ENCODE measurements at regions not wholly inside any gene's neighbourhood (a gene's known extent, or its start where the extent isn't known, plus 50 kb on each side); places are given as distances from the start of the nearest gene placed in this dataset.
"Not testable (repeated sequence)": the region's sequence is repeated elsewhere in the genome, so short reads cannot be mapped to it uniquely, and the experiment has no call there.

DNA sequence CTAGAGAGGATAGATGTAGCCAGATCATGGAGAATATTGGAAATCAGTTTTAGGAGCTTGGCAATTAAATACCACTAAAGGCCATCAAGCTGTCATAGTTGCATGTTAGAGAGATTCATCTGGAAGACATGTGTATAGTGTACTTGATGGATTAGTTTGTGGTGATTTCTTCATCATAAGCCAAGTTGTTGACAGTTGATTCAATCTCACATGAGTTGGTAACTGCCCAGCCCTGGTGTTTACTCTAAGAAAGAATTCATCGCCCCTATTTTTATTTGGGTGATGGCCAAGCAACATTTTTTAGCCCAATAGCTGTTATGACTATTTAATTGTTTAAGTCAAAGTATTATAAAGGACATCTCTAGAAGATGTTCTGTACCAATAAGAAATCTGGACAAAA is 737.6 kb downstream of the PLA2G4A start:
- DNase-seq, result no peak

GRCh38 chr1:187568067-187568466 is 739.3 kb downstream of the PLA2G4A start:
- no peak for DNase-seq

GRCh38 chr1:187570166-187570565 is 741.4 kb downstream of the PLA2G4A start:
- DNase-seq, result no peak

GRCh38 chr1:187577610-187578009 is 748.9 kb downstream of the PLA2G4A start:
- no peak for DNase-seq

DNA sequence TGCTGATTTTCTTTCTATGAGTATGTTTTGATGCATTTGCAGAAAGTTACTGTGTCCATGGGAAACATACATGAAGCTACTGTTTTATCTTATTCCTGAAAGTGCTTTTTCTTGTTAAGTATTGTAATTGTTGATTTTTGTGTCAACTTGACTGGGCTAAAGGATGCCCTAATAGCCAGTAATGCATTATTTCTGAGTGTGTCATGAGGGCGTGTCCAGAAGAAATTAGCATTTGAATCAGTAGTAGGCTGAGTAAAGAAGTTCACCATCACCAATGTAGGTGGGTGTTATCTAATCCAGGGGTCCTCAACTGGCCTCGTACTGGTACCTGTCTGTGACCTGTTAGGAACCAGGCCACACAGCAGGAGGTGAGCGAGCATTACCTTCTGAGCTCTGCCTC is 760.2 kb downstream of the PLA2G4A start:
- DNase-seq, result no peak

- DNase-seq, result no peak
Measured at GRCh38 chr1:187605736-187606135, 777.0 kb downstream of the PLA2G4A start.

GRCh38 chr1:187615853-187616735 is 787.3 kb downstream of the PLA2G4A start:
- DNase-seq, result not testable (repeated sequence)

- DNase-seq, result not testable (repeated sequence)
Measured at GRCh38 chr1:187616830-187617229, 788.1 kb downstream of the PLA2G4A start.

- DNase-seq, result no peak
Measured at GRCh38 chr1:187617776-187618175, 789.0 kb downstream of the PLA2G4A start.

DNA sequence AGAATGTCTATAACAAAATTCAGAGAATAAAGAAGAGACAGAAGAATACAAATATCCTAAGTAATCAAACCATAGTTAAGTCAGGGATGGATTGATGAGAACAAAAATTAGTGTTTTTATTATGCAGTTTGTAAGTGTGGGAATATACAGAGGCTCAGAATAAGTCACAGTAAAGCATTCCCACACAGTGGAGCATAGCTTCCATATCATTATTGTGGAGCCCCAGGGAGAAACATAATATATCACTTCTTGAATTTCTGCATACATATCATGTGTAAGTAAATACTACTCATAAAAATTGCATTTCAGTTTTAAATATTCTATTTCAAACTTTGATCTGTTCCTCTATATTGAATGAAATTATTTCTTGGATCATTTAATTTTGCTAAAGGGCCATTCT is 790.4 kb downstream of the PLA2G4A start:
- no peak for DNase-seq

DNA sequence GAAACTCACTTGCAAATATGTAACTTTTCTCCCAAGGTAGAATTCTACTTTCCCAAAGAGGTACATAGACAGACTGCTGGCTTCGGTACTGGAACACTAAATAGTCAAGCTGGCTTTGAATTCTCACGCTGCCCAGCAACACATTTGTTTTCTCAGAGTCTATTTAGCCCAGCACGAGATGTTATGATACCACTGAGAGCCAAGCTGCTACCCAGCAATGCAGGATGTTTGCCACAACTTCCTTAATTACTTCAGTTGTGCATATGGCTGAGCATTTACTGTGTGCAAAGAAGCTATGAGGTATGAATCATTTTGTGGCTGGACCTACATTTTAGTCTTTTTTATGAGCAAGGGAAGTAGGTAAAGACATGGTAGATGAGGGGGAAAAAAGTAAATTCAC is 793.2 kb downstream of the PLA2G4A start:
- peak; percentile 94 for DNase-seq

DNA sequence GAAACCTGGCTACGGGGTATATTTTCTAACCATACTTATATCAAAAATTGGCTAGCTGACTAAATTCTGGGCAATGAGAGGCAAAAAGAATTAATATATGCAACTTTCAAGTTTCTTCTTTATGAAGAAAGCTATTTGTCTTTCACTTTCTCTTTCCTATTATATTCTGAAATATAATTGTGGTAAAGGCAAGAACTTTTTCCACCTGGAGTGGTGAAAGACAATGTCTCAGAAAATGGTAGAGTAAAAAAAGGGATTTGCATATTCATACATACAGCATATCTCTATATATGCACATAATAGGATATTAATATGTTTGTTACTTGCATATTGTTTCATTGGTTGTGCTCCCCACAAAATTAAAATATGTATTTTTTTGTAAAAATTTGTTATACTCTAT is 793.8 kb downstream of the PLA2G4A start:
- DNase-seq, result no peak

DNA sequence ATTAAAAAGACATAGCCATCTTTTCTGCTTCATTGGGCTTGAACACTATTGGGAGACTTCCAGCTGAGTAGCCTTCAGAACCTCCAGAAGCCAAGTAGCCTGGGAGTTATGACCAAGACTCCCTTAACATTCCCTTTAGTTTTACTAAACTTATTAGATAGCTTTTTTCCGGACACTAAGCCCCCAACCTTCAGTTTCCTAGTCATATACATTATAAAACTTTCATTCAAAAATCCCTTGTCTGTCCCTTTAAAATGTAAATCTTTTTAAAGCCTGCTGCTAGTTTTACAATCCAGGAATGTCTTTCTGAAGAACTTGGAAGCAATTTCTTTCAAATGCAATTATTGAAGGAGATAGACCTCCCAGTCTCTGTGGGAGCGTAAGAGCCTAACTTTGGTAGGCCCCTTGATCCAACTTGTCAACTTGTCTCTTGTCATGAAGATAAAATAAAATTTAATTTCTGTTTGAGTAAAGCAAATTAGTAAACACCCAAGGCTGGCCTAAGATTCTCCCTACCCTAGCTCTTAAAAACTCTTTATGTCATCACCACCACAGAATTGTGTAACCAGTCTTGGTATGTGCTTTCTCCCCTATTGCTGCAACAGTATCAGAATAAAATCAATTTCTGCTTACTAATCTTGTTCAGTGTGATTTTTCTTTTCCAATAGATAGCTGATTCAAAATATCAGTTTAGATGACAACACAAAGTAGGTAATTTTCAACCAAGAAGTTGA is 796.2 kb downstream of the PLA2G4A start:
- peak; percentile 20 for DNase-seq

DNA sequence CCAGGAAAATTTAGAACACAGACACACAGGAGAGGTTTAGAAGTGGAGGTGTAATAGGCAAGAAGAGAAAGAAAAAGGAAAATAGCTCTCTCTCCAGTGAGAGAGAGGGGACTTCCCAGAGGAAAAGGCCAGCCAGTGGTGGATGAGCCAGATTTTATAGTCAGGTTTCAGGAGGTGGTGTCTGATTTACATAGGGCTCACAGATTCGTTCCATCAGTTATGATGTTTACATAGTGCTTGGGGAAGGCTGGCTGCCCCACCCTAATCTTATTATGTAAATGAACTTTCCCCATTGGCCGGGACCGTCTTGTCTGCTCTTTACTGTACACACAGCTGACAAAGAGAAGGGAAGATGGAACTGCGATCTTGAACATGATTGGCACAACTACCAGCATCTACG is 797.3 kb downstream of the PLA2G4A start:
- no peak for DNase-seq

- no peak for DNase-seq
Measured at GRCh38 chr1:187627516-187627915, 798.8 kb downstream of the PLA2G4A start.

DNA sequence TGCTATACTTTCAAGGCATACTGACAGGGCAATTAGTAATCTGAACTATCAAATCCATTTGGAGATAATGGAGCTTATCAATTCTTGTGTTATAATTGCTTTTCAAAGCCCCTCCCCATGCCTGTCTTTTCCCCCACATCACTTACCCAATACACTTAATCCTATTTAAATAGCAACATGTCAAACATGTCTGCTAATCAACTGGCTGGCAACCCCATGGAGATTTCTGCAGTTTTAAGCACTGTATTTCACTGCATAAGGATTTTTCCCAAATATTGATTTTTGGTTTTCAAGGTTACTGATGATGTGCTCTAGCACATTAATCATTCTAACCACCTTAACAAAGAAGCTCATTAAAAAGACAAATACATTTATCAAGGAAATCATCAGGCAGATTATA is 800.3 kb downstream of the PLA2G4A start:
- no peak for DNase-seq

DNA sequence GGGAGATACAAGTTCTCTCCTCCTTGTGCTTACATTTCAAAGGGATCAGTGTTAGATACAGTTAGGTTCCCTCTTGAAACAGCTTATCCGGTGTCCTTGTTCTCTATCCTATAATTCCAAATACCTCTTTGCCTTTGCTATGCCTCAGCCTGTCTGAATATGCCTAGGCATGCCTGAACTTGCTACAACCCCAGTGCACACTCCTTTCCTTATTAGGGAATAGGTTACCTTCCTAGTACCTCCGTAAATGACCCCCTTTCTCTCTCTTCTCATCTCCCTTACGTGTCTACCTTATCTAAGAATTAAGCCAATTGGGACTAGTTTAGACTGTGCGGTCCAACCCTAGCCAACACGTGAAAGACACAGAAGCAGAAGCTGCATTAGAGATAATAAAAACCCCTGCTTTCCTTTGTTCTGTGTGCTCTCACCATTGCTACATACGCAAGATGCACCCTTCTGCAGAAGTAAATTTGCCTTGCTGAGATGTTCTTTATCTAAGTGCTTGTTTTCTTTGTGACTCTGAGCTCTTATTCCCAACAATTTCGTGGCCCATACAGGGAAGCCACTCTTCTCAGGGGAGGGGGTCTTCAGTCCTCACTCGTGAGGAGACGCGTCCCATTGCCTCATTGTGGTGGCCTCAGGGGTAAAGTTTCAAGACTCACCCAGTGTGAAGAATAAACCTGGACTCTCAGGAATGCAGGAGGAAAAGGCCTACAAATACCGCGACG is 802.1 kb downstream of the PLA2G4A start:
- DNase-seq, result no peak

GRCh38 chr1:187631381-187631675 is 802.6 kb downstream of the PLA2G4A start:
- no peak for DNase-seq

GRCh38 chr1:187631984-187632383 is 803.2 kb downstream of the PLA2G4A start:
- no peak for DNase-seq

DNA sequence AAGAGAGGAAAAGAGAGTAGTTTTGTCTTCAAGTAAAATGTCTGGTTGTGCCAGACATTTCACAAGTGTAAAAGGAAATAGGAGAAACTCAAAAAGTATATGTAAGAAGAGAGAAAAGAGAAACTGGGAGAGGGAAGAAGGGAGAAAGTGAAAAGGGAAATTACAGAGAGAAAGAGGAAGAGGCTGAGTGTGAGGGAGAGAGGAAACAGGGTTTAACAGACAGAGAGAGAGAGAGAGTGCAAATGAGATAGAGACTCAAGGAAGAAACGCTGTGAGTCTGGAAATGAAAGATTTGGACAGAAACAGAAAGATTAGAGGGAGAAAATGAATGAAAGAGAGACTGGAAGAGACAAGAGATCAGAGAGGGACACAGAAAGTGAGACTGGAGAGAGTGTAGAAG is 806.2 kb downstream of the PLA2G4A start:
- DNase-seq, result peak; percentile 41

- DNase-seq, result no peak
Measured at GRCh38 chr1:187638733-187639434, 810.1 kb downstream of the PLA2G4A start.

DNA sequence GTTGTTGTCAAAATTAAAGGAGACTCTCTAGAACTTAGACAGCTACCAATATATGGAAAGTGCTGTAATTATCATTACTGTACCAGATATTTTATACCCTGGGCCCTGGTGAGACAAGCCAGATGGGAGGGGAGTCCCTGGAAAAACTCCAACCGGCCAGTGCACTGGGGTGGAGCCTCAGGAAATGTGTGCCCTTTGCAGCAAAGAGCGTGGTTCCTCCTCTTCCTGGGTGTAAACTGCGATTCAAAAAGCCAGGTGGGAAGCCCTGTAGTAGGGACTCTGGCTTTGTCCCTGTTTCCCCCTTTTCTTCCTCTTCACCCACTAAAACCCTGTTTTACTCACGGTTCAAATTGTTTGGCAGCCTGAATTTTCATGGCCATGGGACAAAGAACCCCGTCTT is 812.3 kb downstream of the PLA2G4A start:
- no peak for DNase-seq

DNA sequence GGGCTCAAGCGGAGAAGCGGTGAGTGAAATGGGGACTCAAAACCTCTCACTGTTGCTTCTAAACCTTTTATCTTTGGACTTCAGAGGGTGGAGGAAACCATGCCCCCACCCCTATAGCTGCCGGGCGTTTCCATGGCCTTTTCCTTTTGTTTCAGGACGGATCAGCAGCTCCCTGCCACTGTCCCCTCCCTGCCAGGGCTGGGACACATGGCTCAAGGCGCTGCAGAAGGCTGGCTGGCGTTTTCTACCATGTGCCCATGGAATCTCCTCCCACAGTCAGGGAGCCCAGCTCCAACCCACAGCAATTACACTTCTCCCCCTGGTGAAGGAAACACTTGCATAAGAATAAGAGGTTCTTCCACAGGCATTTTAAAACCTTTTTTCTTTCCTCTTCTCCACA is 812.7 kb downstream of the PLA2G4A start:
- no peak for DNase-seq
